HCEC 1CT (cell line): ENCODE measurements at regions not wholly inside any gene's neighbourhood (a gene's known extent, or its start where the extent isn't known, plus 50 kb on each side); places are given as distances from the start of the nearest gene placed in this dataset.
A peak's percentile ranks its signal among the peaks of the same experiment; 100 is the strongest.
"Not testable (repeated sequence)": the region's sequence is repeated elsewhere in the genome, so short reads cannot be mapped to it uniquely, and the experiment has no call there.

ENCODE experiments used
- DNase-seq: peaks from one replicate; pipeline ENCODE4 v3.0.0-alpha.2; 2017

DNA sequence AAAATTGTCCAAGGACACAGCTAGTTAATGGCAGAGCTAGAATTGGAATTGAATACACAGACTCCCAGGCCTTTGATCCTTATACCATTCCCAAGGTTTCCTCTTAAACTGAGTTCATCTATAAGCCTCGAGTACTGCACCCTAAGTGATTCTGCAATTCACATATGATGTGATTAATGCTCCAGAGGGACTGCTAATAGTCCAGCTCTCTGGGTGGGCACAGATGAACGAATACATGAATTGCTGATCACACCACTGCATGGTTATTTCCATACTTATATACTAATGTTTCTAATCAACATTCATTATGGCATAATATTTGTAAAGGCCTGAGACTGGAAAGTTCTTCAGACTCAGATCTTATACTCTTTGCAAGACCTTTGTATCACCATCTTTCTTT lies 101.8 kb downstream of the NUFIP1 start:
- no peak for DNase-seq

DNA sequence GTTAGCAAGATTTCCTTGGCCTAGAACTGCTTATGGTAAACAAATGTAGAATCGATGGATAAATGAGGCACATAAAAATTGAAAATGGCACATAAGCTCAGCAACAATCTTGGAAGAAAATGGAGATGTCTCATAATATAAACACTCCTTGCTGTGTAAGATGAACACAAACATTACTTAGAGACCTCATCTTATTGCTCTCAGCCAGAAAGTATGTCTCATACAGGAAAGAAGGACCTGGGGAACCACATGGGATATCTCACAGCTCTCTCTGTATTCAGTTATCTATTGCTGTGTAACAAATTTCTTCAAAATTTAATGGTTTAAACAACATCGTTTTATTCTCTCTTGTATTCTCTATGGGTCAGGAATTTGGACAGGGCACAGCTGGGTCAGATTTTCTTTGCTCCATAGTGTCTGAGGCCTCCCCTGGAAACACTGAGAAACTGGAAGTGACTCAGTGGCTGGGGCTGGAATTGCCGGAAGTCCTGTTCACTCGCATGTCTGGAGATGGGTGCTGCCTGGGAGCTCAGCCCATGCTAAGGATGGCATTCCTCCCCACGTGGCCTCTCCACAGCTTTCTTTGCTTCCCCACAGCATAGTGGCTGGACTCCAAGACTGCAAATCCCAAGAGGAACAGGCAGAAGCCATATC lies 105.1 kb downstream of the NUFIP1 start:
- DNase-seq, result peak; percentile 83

DNA sequence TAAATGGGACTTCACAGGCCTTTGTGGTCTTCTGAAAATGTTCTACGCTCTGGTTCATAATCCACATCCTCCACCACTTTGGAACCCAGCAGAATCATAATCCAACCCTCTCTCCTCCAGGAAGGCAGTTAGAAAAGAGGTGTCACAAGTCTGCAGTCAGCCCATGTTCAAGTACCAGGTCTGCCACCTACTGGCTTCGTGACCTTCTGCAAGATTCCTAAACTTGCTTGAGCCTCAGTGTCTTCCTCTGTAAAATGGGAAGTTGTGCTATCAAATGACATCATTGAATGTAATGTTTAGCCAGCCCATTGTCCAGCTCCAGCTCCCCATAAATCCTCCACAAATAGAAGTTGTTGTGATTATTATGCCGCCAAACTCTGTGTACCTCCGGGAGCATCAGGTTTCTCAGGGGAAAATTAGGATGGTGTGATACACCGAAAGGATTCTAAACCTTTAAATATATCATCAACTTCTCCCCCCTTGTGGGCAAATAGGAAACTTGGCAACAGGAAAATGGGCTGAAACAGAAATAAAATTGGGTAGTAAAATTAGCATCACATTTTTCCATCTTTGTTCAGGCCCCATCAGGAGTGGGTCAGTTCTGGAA lies 109.7 kb downstream of the NUFIP1 start:
- peak; percentile 63 for DNase-seq

DNA sequence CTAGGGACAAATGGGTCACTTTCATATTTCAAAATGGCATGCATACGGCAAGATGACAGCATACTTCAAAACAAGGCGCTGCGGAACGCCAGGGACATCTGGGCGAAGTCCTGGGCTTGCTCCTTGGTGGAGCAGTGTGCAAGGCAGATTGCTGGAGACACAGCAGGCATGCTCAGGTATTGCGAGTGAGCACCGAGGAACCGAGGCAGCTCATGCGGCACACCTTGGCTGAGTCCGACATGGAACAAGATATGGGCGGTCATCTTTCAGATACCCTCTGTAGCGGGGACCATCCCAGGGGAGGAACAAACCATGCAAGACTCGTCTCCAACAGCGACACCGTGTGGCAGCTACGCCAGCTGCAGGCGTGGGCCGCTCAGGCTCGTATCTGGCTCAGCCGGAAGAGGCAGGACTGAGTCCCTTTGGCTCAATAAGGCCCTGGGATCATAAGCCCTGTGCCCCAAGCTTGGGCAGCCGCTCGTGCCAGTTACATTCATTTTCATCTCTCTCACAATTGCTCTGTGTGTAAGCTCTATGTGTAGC lies 112.4 kb downstream of the NUFIP1 start:
- DNase-seq, result no peak

DNA sequence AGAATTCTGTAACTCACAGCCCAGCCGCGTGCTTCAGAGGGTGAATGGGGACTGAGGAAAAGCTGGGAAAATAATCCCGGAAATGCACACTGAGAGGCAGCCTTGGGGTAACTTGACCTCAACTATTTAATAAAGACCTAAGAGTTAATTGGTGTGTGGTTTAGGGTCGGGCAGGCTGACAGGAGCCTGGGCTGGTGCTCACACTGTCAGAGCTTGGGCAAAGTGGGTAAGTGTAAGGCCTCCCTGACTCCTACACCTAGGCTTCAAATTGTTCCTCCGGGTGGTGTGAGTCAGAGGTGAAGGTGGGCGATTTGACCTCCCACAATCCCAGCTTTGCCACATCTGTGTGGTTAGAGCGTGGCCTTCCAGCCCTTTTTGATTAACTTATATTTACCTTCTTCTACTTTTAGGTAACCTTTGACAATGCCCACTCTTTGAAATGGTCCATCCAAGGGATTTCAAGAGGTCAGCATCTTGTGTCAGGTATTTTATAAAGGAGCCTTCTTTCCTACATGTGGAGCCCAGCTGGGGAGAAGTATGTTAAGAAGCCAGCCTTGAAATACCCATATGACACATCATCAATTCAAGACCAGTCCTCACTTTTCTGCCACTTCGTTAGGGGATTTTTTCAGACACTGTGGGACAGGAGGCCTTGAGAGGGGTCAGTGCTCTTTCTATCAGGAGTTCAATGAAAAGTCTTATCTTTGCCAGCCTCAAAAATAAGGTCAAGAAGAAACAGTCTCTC lies 114.2 kb downstream of the NUFIP1 start:
- DNase-seq, result no peak

DNA sequence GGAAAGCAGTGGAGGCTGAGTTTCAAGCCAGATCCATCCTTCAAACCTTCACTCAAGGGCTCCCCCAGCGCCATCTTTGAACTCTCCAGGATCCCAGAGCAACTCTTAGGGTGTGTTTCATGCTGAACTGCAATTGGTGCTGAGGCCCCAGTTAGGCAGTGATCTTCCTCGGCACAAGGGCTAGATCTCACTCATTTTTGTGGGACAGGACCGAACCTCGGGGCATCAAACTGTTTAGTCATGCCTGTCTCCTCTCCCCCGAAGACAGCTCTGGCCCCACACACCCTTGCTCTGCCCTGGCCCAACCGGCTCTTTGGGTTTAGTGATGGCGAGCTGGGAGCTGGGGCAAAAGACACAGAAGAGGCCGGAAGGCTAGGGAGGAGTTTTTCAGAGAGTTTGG lies 115.1 kb downstream of the NUFIP1 start:
- DNase-seq, result no peak

DNA sequence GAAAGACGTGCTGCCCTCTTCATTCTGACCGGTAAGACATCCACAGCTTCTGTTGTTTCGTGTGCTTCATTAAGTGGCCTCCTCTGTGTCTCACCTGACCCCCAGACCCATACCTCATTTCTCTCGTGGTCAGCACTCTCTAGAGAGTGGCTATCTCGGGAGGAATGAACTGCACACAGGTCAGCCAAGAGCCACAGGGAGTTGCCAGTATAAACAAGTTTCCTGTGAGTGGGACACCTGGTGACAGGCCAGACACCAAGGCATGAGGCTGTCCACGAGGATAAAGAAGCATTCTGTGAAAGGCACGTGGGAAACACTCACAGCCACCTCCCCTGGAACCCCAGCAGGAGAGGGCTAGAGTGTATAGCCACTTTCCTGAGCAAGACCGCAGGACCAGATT lies 115.8 kb downstream of the NUFIP1 start:
- DNase-seq, result no peak

DNA sequence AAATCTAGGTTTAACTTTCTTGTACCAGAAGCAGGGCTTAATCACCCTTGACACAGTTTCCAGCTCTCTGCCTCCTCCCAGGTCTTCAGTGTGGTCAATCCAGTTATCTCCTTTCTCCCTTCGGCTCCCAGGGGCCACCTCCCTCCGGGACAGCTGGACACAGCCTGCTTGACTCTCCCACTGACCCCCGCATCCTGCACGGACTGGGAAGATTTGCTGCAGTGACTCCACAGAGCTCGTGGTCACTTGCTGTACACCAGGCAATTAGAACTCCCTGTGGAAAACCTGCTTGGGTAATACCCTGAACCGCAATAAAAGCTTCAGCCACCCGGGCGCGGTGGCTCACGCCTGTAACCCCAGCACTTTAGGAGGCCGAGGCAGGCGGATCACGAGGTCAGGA lies 116.5 kb downstream of the NUFIP1 start:
- DNase-seq, result no peak

DNA sequence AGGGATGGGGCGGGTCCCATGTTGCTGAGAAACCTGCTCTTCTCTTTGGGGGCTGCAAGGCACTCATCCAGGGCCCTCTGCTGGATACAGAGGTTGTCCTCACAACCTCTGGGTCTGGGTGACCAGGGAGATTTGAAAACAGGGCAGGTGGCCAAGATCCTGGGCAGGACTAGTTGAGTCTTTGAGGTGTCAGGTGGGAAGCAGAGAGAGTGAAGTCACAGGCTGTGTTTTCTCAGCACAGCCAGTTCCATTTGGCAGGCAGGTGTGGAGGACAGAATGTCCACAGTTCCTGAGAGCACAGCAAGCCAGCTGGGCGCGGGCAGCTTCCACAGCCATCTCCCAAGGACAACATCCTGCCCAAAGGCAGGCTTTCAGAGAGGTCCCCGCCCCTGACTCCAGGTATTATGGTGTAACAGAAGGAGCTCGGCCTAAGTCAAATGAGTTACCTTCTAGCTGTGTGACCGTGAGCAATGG lies 118.8 kb downstream of the NUFIP1 start:
- no peak for DNase-seq

DNA sequence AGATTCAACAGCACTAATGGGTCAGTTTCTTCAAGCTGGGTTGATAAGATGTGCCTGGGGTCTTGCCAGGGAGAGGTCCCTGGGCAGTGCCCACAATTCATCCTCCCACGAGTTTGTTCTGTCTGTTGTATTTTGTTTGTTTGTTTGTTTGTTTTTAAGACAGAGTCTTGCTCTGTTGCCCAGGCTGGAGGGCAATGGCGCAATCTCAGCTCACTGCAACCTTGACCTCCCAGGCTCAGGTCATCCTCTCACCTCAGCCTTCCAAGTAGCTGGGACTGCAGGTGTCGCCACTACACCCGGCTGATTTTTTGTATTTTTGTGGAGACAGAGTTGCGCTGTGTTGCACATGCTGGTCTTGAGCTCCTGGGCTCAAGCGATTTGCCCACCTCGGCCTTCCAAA lies 120.1 kb downstream of the NUFIP1 start:
- DNase-seq, result no peak

DNA sequence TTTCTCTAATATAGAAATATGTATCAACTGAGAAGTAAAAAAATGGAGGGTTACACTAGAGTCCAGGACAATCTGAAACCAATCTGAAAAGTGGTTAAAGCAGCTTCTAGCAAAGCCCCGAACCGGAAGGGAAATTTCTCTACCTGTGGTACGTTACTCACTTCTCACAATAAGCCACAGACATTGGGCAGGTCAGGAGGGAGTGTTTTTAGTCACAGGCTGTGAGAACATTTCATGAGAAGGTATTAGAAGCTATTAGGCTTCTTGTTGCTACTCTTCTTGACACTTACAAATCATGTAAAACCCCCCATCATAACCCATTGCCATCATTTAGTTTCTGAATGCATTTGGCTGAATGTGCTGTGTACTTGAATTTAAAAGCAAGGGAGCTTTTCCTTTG lies 120.9 kb downstream of the NUFIP1 start:
- no peak for DNase-seq

DNA sequence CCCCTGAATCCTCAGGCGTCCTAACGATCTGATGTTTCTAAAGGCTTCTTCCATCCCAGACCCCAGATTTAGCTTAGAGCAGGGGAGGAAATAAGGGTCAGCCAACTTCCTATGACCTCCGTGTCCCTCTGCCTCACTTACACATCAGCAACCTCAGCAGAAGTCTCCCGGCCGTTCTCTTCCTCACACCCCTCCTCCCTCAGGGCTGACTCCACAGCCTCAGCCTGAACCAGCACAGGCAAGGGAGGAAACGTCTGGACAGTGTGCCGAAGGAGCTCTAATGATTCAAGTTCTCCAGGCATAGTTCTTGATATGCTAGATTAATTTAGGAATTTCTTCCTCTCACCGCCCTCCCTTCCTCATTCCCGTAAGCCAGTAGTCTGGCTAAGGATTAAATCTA lies 121.4 kb downstream of the NUFIP1 start:
- no peak for DNase-seq

DNA sequence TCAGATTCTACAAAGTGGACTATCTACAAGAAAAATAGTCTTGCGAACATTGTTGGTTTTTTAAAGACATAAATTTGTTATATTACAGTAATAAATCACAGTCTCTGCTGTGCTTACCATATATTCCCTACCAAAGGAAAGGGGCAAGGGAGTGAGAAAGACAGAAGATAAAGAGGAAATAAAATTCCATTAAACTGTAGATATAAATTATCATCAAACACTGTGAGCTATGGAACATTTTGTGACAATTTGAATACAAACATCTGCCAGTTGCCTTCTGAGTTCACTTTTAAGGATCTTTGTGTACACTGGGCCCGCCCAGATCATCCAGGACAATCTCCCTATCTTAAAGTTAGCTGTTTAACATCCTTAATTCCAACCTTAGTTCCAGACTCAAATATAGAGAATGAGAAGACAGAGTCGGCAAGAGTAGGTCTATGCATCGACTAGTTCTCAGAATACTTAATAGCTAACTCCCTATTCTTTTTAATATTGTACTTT lies 122.8 kb downstream of the NUFIP1 start:
- DNase-seq, result no peak

DNA sequence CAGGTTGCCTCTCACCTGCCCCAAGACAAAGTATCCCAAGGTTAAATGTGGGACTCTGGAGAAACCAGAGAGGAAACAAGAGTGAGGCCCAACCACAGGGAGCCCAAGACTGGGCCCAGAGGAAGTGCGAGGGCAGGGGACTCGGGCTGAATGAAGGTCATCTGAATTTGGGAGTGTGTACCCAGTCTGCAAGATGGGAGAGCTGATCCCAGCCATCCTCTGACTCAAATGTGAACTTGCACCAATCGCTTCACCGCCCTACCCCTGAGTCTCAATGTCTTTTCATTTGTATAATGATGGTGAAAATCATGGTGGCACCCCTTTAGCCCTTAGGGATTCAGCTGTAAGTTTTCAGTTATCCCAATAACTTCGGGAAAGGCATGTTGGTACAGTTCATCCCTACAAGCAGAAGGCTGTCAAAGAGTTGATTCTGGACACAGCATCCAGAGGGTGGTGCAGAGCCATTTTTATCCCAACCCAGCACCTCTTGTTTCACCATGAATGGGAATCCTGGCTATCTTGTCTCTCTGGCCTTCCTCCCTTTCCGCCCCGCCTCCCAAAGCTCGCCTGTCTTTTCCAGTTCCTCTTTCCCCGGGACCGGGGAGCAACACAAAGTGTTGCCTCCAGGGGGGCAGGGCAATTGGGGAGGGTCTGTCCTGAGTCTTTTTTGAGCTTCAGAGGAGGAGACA lies 123.4 kb downstream of the NUFIP1 start:
- no peak for DNase-seq

DNA sequence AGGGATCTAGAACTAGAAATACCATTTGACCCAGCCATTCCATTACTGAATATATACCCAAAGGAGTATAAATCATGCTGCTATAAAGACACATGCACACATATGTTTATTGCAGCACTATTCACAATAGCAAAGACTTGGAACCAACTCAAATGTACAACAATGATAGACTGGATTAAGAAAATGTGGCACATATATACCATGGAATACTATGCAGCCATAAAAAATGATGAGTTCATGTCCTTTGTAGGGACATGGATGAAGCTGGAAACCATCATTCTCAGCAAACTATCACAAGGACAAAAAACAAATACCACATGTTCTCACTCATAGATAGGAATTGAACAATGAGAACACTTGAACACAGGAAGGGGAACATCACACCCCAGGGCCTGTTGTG lies 125.6 kb downstream of the NUFIP1 start:
- DNase-seq, result not testable (repeated sequence)

DNA sequence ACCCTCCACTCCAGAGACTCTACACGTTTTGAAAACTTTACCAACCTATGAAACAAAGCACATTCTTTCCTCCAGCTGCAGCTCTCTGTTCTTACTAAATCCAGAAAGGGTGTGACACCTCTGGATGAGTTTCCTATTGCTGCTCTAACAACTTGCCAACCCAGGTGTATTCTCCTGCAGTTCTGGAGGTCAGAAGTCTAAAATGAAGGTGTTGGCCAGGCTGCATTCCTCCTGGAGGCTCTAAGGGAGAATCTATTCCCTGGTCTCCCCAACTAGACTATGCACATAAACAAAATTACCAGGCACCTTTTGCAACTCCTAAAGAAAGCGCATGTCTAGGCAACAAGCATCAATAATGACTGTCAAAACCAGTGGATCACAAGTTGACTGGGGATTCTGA lies 128.8 kb downstream of the NUFIP1 start:
- no peak for DNase-seq

DNA sequence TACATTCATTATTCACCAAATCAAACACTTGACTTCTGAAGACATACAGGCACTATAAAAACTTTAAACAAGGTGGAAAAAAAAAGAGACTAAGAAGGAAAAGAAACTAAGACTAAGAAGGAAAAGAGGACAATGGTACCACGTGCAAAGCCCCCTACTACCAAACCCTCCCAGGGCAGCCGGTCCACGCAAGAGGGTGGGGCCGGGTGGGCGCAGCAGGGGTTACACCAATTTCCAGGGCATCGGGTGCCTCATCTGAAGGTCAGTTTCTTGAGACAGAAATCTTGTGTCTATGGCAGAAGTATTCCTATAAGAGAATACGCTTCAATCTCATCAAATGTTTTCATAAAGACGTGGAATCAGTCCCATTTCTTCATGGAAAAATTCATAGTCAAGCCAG lies 131.5 kb downstream of the NUFIP1 start:
- DNase-seq, result no peak

DNA sequence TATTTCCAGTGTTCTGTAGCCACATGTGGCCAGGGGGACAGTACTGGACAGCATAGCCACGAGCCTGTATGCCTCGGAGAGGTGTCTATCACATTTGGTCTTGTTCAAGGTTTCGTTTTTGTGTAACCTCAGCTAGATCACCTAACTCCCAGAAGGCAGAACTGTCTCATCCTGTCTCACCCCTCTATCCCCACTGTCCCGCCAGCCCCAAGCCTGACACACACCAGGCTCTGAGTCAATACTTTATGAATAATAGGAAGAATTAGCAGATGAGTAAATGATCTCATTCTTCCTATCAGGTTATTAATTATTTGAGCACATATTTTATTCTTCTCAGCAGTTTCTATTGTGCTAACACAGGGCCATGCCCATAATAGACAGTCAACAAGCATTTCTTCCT lies 132.2 kb downstream of the NUFIP1 start:
- no peak for DNase-seq

DNA sequence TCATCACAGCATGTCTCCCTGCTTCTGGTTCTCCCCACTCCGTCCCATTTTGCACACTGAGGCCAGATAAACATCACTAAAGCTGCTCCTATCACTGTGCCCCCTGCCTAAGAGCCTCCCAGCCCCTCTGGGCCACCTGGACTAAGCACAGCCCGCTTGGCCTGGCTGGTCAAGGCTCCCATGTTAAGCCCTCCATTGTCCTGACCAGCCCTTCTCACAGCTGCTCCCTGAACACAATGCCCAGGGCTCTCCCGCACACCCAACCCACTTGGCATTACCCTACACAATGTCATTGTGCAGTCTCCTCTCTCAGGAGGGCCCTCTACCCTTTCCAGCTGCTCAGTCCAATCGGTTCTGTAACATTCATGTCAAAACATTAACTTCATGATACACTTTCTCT lies 133.4 kb downstream of the NUFIP1 start:
- no peak for DNase-seq

DNA sequence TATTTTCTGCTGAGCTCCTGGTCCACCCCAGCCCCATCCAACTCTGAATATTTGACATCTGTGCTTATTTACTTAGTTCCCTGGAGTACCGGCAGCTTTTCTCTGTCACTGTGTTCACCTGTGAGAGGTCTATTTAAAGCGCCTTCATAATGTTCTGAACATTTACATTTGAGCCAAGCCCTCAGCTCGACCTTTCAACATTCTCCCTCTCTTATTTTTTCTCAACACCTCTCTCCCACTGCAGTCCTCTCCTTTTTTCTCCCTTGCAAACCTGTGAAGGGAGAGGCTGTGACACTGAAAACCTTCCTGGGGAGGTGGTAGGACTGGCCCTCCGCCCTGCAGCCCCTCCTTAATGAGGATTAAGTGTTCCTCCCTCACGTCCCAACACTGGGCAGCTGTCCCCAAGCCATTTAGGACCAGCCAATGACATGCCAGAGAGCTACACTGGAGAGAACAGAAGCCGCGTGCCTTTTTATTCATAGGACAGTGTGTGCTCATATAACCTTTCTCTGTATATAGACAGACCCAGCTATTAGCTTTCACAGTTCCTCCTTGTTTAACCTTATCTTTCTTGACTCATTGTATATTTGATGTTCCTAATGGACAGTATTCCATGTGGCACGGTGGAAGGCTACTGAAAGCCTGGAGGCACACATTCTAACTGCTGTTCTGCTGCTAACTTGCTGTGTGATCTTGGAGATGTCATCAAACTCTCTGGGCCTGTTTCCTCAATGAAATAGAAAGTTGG lies 134.8 kb downstream of the NUFIP1 start:
- no peak for DNase-seq

DNA sequence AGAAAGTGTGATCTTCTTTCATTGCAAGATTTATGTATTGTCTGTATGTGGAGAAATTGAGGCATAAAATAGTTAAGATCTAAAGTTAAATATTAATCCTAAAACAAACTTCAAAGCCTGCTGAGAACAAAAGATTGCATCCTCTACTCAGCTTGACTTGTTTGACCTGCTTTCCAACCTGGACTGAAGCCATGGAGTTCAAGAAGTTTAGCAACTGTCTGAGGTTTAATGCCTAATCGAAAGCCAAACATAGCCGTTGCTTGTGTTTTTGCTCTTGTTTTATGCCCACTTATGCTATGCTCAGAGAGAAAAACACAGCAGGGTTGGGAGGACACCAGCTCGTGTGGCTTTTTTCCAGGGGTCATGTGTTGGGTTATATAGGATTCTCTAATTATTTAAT lies 135.6 kb downstream of the NUFIP1 start:
- DNase-seq, result no peak

DNA sequence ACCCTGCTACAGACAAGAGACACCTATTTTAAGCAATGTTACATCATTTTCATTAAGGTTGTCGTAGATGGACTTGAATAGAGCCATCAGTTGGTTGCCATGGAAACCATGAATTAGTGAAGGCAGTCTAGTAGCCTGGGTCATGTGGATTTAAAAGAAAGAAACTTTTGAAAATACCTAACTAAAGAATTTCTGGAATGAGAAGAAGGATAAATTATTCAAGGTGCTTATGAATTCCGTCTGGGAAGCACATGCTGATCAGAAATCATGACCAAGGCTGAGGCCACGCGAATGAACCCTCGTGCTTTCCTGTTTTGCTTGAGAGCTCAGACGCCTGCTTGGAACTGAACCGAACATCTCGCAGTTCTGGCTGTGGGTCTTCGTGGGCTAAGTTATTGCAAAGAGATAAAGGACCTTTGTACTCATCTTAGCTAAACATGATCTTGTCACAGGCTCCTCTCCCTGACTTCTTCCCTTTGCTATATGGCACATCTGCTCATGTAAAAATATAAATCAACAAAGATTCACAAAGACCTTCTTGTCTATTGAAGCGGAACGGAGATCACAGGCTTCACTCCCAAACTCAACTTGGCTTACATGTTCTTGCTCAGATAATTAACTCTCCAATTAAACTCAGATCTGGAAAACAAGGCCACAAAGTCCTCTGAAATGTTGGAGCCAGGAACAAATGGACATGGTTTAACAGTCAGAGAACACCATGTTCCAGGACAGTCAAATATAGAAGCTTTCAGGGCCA lies 140.2 kb downstream of the NUFIP1 start:
- DNase-seq, result no peak
